Endodermal cell (in vitro differentiated cells): ENCODE measurements at regions not wholly inside any gene's neighbourhood (a gene's known extent, or its start where the extent isn't known, plus 50 kb on each side); places are given as distances from the start of the nearest gene placed in this dataset.
A peak's percentile ranks its signal among the peaks of the same experiment; 100 is the strongest.

Source experiments
- DNase-seq: peaks from one replicate; pipeline ENCODE4 v3.0.0-alpha.2; 2017
- H3K27ac ChIP-seq: 2 replicates; pipeline ENCODE4 v1.5.1; 2013; ENCODE audit warnings: mild to moderate bottlenecking, low read depth, low read length, moderate library complexity
- H3K27me3 ChIP-seq: 2 replicates; pipeline ENCODE4 v1.6.1; 2013; ENCODE audit warnings: mild to moderate bottlenecking, low read length, moderate library complexity; ENCODE audit not compliant: insufficient read depth, control insufficient read depth, poor library complexity, severe bottlenecking
- H3K36me3 ChIP-seq: 2 replicates; pipeline ENCODE4 v1.7.0; 2013; ENCODE audit warnings: mild to moderate bottlenecking, low read length, moderate library complexity; ENCODE audit not compliant: control insufficient read depth, insufficient read depth
- H3K4me1 ChIP-seq: one replicate; pipeline ENCODE4 v1.7.0; 2013; ENCODE audit warnings: low read length; ENCODE audit not compliant: control insufficient read depth, insufficient read depth
- H3K4me3 ChIP-seq: 2 replicates; pipeline ENCODE4 v1.5.1; 2013; ENCODE audit warnings: mild to moderate bottlenecking, low read length, moderate library complexity
- H3K9ac ChIP-seq: 2 replicates; pipeline ENCODE4 v1.6.1; 2013; ENCODE audit warnings: mild to moderate bottlenecking, low read length, moderate library complexity; ENCODE audit not compliant: poor library complexity, severe bottlenecking; ENCODE audit errors: extremely low read depth
- H3K9me3 ChIP-seq: 2 replicates; pipeline ENCODE4 v1.6.1; 2013; ENCODE audit warnings: mild to moderate bottlenecking, low read length, moderate library complexity; ENCODE audit not compliant: control insufficient read depth
- H3K27ac Mint-ChIP-seq: 2 replicates; pipeline ENCODE4 v1.8.0; 2020; ENCODE audit warnings: mixed read lengths
- H3K27me3 Mint-ChIP-seq: 2 replicates; pipeline ENCODE4 v1.8.0; 2021; ENCODE audit warnings: mild to moderate bottlenecking, mixed read lengths; ENCODE audit not compliant: insufficient read depth
- H3K36me3 Mint-ChIP-seq: 2 replicates; pipeline ENCODE4 v1.8.0; 2020; ENCODE audit warnings: low read depth, mixed read lengths
- H3K4me1 Mint-ChIP-seq: 2 replicates; pipeline ENCODE4 v1.8.0; 2020; ENCODE audit warnings: mixed read lengths
- H3K4me3 Mint-ChIP-seq: 2 replicates; pipeline ENCODE4 v1.8.0; 2020; ENCODE audit warnings: mild to moderate bottlenecking, moderate library complexity, mixed read lengths
- H3K9me3 Mint-ChIP-seq: 2 replicates; pipeline ENCODE4 v1.8.0; 2020; ENCODE audit warnings: mild to moderate bottlenecking, mixed read lengths
- CTCF ChIP-seq: fragments of 200-600 bp; sonication (generic); conservative IDR thresholded peaks from 2 replicates; pipeline ENCODE4 v1.5.0; 2021; ENCODE audit warnings: antibody characterized with exemption, mild to moderate bottlenecking
- WGBS, 2 experiments: methylation state at CpG; one replicate each; pipeline versions ENCODE4 v1.1.5 to v1.1.7; 2013; ENCODE audit warnings: missing lambda C conversion rate in 2 of 2, mixed read lengths in 1 of 2; ENCODE audit not compliant: insufficient coverage in 1 of 2, insufficient read length in 1 of 2; 5-methylcytosine and 5-hydroxymethylcytosine counted together

GRCh38 chr10:10794791-10795191 lies 222.9 kb upstream of the CELF2 start:
- no peak overlapping the region for H3K27ac ChIP-seq
- no peak overlapping the region for H3K27ac Mint-ChIP-seq
- no peak for TF ChIP-seq CTCF
- H3K9ac ChIP-seq = no peak overlapping the region
- no peaks in the 10 kb centered on the region for H3K9me3 ChIP-seq
- peaks cover 9% of the 10 kb centered on the region for H3K27me3 ChIP-seq
- peaks cover 12% of the 10 kb centered on the region for H3K27me3 Mint-ChIP-seq
- H3K9me3 Mint-ChIP-seq = no peaks in the 10 kb centered on the region
- WGBS, 2 experiments = 65 to 68% methylated on average over 4 to 5 of the region's 5 CpGs
- no peak overlapping the region for H3K4me3 Mint-ChIP-seq
- no peak overlapping the region for H3K4me3 ChIP-seq
- H3K4me1 ChIP-seq = peaks cover 6% of the 10 kb centered on the region
- H3K36me3 Mint-ChIP-seq = no peaks in the 10 kb centered on the region
- peaks cover 41% of the 10 kb centered on the region for H3K4me1 Mint-ChIP-seq
- peak; percentile 75 for DNase-seq
- H3K36me3 ChIP-seq = no peaks in the 10 kb centered on the region

GRCh38 chr10:10796061-10796773 lies 221.5 kb upstream of the CELF2 start:
- H3K27ac Mint-ChIP-seq = no peak overlapping the region
- H3K9ac ChIP-seq = no peak overlapping the region

GRCh38 chr10:10796774-10797415 lies 220.8 kb upstream of the CELF2 start:
- WGBS, 2 experiments = 43 to 47% methylated on average over 3 to 6 of the region's 6 CpGs
- Histone ChIP-seq H3K36me3 (no peaks in the 10 kb centered on the region), H3K27ac (no peak overlapping the region), H3K4me3 (peak overlapping the region; percentile 5), H3K27me3 (peaks cover 9% of the 10 kb centered on the region), H3K4me1 (peaks cover 6% of the 10 kb centered on the region), H3K9ac (no peak overlapping the region), H3K9me3 (no peaks in the 10 kb centered on the region)
- Mint-ChIP-seq H3K36me3 (no peaks in the 10 kb centered on the region), H3K27me3 (peaks cover 12% of the 10 kb centered on the region), H3K4me3 (no peak overlapping the region), H3K4me1 (peaks cover 41% of the 10 kb centered on the region), H3K9me3 (no peaks in the 10 kb centered on the region), H3K27ac (peak overlapping the region; percentile 72)
- TF ChIP-seq CTCF = no peak
- DNase-seq = peak; percentile 49

More at GRCh38 chr10:10796061-10796773, 221.5 kb upstream of the CELF2 start:
- Histone ChIP-seq H3K4me3 (peak overlapping the region; percentile 5), H3K4me1 (peaks cover 6% of the 10 kb centered on the region), H3K9me3 (no peaks in the 10 kb centered on the region), H3K27me3 (peaks cover 9% of the 10 kb centered on the region), H3K36me3 (no peaks in the 10 kb centered on the region), H3K27ac (no peak overlapping the region)
- Mint-ChIP-seq H3K4me1 (peaks cover 41% of the 10 kb centered on the region), H3K4me3 (no peak overlapping the region), H3K36me3 (no peaks in the 10 kb centered on the region), H3K27me3 (peaks cover 12% of the 10 kb centered on the region), H3K9me3 (no peaks in the 10 kb centered on the region)
- no peak for TF ChIP-seq CTCF
- whole genome bisulfite sequencing, 2 experiments = 83 to 95% methylated on average over 3 to 8 of the region's 8 CpGs
- no peak for DNase-seq
